HG03521 (cell line): ENCODE measurements at regions not wholly inside any gene's neighbourhood (a gene's known extent, or its start where the extent isn't known, plus 50 kb on each side); places are given as distances from the start of the nearest gene placed in this dataset.

ENCODE experiments used
- ATAC-seq: cut with Tn5 transposase; IDR thresholded peaks from one replicate; pipeline ENCODE4 v1.9.1; 2021; ENCODE audit warnings: mild to moderate bottlenecking, moderate library complexity; ENCODE audit not compliant: unreplicated experiment

- no peak for ATAC-seq
Observed at GRCh38 chr15:101124731-101125451, 127.0 kb downstream of the CHSY1 start.

- ATAC-seq = no peak
Observed at GRCh38 chr15:101123222-101123910, 128.5 kb downstream of the CHSY1 start.

DNA sequence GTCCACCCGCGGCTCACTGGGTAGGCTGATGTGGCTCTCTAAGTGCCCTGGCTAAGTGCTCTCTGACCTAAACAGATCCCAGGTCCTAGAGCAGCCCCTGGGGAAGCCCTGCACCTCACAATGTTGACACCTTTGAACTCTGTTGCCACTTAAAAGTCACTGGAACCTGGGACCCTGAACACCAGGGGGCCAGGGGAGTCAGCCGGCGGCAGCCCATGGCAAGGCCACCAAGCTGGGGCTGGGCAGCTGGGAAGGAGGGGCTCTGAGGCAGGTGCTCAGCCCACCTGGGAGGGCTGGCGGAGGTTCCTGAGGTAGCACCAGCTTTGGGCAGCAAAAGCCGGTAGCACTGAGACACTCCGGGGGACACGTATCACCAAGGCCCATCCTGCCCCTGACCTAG is 129.0 kb downstream of the CHSY1 start:
- ATAC-seq = no peak

GRCh38 chr15:101122266-101122665 is 129.6 kb downstream of the CHSY1 start:
- no peak for ATAC-seq

DNA sequence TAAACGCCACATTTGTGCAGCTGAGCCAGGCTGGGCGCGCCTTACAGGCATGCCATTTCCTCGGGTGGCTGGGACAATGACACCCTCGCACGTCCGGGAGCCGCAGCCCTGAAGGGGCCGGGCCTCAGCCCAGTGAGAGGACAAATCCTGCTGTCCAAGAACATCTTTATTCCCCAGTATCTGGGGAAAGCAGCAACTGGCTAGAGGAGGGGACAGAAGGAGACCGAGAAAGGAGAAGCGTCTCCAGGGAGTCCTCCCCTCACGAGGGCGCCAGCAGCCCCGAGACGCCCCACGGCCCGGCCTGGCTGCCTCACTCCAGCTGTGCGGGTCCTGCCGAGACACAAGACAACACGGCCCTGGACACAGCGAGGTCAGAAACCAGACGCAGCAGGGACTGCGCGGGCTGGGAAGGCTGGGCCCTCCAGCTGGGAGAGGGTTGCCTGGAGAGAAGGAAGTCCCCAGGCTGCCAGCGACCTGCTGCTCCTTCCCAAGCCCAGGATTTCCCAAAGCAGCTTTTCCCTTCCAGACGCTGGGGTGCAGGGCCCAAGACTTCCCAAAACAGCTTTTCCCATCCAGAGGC is 130.2 kb downstream of the CHSY1 start:
- ATAC-seq = peak; percentile 60

DNA sequence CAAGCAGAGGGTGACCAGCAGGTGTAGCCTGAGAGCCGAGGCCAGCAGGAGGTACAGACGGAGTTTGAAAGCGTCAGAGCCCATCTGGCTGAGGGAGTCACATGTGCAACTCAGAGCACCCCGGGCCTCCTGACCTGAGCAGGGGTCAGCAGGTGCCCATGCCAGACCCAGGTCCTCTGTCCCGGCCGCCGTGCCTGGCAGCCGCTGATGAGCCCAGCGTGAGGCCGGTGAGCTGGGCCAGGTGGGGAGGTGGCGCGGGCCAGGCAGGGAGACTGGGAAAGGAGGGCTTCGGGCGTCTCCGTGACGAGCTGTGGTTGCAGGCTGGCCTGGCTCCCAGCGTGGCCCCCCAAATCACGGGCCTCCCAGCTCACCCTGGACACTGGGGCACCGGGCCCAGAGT is 130.9 kb downstream of the CHSY1 start:
- ATAC-seq = no peak

- no peak for ATAC-seq
Observed at GRCh38 chr15:101120473-101120872, 131.4 kb downstream of the CHSY1 start.
